HepG2 (cell line): ENCODE measurements at regions not wholly inside any gene's neighbourhood (a gene's known extent, or its start where the extent isn't known, plus 50 kb on each side); places are given as distances from the start of the nearest gene placed in this dataset.

ENCODE experiments used
- ATAC-seq: fragments of 200-7000 bp; cut with Tn5 transposase; 3 replicates; pipeline ENCODE4 v1.9.1; 2020; ENCODE audit warnings: mild to moderate bottlenecking, moderate library complexity
- BruUV-seq: library from RNA; stranded (reverse); fragments of 400-500 nt; replicated peaks from 2 replicates; lab custom pipeline; 2021; lab: Mats Ljungman, UMichigan
- CTCF ChIA-PET: fragments of 300-600 bp; formaldehyde crosslinking; extraction: SDS; loops from one replicate; lab custom pipeline; 2021; ENCODE audit warnings: low total read pairs, inconsistent platforms, low intra/inter-chr PET ratio; lab: Yijun Ruan, JAX
- POLR2A ChIA-PET: fragments of 350-600 bp; sonication (Branson Sonifier 250); formaldehyde crosslinking; loops from one replicate; lab custom pipeline; 2020; ENCODE audit warnings: antibody characterized with exemption, inconsistent platforms; lab: Yijun Ruan, JAX
- DNase-seq: peaks from one replicate; pipeline ENCODE4 v3.0.0-alpha.2; 2015; ENCODE audit warnings: low spot score
- FAIRE-seq: peaks from 3 replicates; lab custom pipeline; 2011; peaks lifted over from hg19 to GRCh38; lab: Jason Lieb, UNC
- H2AFZ ChIP-seq: one replicate; pipeline ENCODE4 v1.6.1; 2011; ENCODE audit warnings: low read length, inconsistent platforms
- H3K27ac ChIP-seq: fragments of 300-600 bp; 3 replicates; pipeline ENCODE4 v1.8.0; 2011; ENCODE audit warnings: mixed run types, mild to moderate bottlenecking, mixed read lengths, low read length, inconsistent platforms; ENCODE audit not compliant: insufficient read depth; ENCODE audit errors: extremely low read length
- H3K27me3 ChIP-seq, 2 experiments: fragments of 200-600 bp in 1 of 2; 2 replicates in 1 of 2; 3 replicates in 1 of 2; pipeline versions ENCODE4 v1.6.0 to v1.8.0; 2011; ENCODE audit warnings: low read length in 2 of 2, mild to moderate bottlenecking in 2 of 2, moderate library complexity in 2 of 2, inconsistent platforms in 1 of 2; ENCODE audit not compliant: insufficient read depth in 2 of 2, control insufficient read depth in 1 of 2
- H3K36me3 ChIP-seq, 2 experiments: fragments of 200-600 bp in 1 of 2; replicated peaks in 1 of 2; 2 replicates in 1 of 2; 3 replicates in 1 of 2; pipeline versions ENCODE4 v1.5.1 to v1.8.0; 2011; ENCODE audit warnings: low read length in 2 of 2, inconsistent platforms in 1 of 2; ENCODE audit not compliant: insufficient read depth in 2 of 2, control insufficient read depth in 1 of 2
- H3K4me1 ChIP-seq: 2 replicates; pipeline ENCODE4 v1.5.1; 2012; ENCODE audit warnings: low read length, inconsistent platforms; ENCODE audit not compliant: insufficient read depth
- H3K4me2 ChIP-seq: 2 replicates; pipeline ENCODE4 v1.6.0; 2011; ENCODE audit warnings: low read depth, low read length, inconsistent platforms
- H3K4me3 ChIP-seq, 3 experiments: fragments of 200-600 bp in 1 of 3; sonication (generic), shearing (Covaris generic) in 1 of 3; replicated peaks in 1 of 3; 2 replicates each; pipeline ENCODE4 v1.5.1; 2011 to 2016; ENCODE audit warnings: low read length in 3 of 3, inconsistent platforms in 2 of 3, low read depth in 2 of 3, mild to moderate bottlenecking in 2 of 3, control low read depth in 1 of 3, mixed read lengths in 1 of 3; ENCODE audit not compliant: insufficient read depth in 1 of 3
- H3K79me2 ChIP-seq: one replicate; pipeline ENCODE4 v1.6.1; 2011; ENCODE audit warnings: low read length, inconsistent platforms; ENCODE audit not compliant: insufficient read depth
- H3K9ac ChIP-seq: 2 replicates; pipeline ENCODE4 v1.6.0; 2011; ENCODE audit warnings: mild to moderate bottlenecking, low read depth, low read length, inconsistent platforms; ENCODE audit not compliant: insufficient read depth
- H3K9me3 ChIP-seq: 2 replicates; pipeline ENCODE4 v1.5.1; 2012; ENCODE audit warnings: mild to moderate bottlenecking, low read length
- H4K20me1 ChIP-seq: 2 replicates; pipeline ENCODE4 v1.6.0; 2011; ENCODE audit warnings: inconsistent platforms, mild to moderate bottlenecking, low read length, moderate library complexity; ENCODE audit not compliant: insufficient read depth
- HES4 ChIP-seq: sonication (generic); formaldehyde crosslinking; IDR thresholded peaks from 2 replicates; pipeline ENCODE4 v1.9.0; 2021; ENCODE audit warnings: mild to moderate bottlenecking, missing genetic modification reagents, borderline replicate concordance
- JDP2 ChIP-seq: sonication (generic); formaldehyde crosslinking; IDR thresholded peaks from 2 replicates; pipeline ENCODE4 v1.8.1; 2022; ENCODE audit warnings: missing genetic modification reagents, borderline replicate concordance
- MEF2D ChIP-seq: sonication (generic); formaldehyde crosslinking; IDR thresholded peaks from 2 replicates; pipeline ENCODE4 v1.5.1; 2020; ENCODE audit warnings: mild to moderate bottlenecking, missing genetic modification reagents
- ZBTB38 ChIP-seq: sonication (generic); formaldehyde crosslinking; IDR thresholded peaks from 2 replicates; pipeline ENCODE4 v1.5.1; 2020; ENCODE audit warnings: mild to moderate bottlenecking, missing genetic modification reagents
- ZNF513 ChIP-seq: sonication (generic); formaldehyde crosslinking; conservative IDR thresholded peaks from 2 replicates; pipeline ENCODE4 v1.5.0; 2020; ENCODE audit warnings: missing genetic modification reagents
- WGBS: methylation state at CpG from one replicate; pipeline ENCODE4 v1.1.6; 2017; ENCODE audit warnings: low lambda C conversion rate; 5-methylcytosine and 5-hydroxymethylcytosine counted together
- in situ Hi-C: cut with HindIII; loops from 2 replicates; pipeline ENCODE4 v1.10.0; 2017; ENCODE audit warnings: low pct_unique_long_range_greater_than_20kb; ENCODE audit not compliant: extremely low pct_ligation_motif_present
- intact Hi-C: fragments of 100-400 bp; cut with micrococcal nuclease; formaldehyde crosslinking; loops from one replicate; pipeline ENCODE4 v1.10.0; 2022; ENCODE audit not compliant: unreplicated experiment
- TF ChIP-seq, protein P1 (sequence below): fragments of 450-650 bp; IDR thresholded peaks from 2 replicates; pipeline ENCODE4 v1.6.1; 2017; ENCODE audit warnings: mild to moderate bottlenecking
- TF ChIP-seq, protein P2 (sequence below): sonication (generic); formaldehyde crosslinking; IDR thresholded peaks from 2 replicates; pipeline ENCODE4 v1.8.0; 2023; ENCODE audit warnings: mild to moderate bottlenecking, missing genetic modification reagents
- TF ChIP-seq, protein P3 (sequence below): sonication (generic); formaldehyde crosslinking; IDR thresholded peaks from 2 replicates; pipeline ENCODE4 v1.4.0; 2020; ENCODE audit warnings: missing genetic modification reagents, borderline replicate concordance

DNA sequence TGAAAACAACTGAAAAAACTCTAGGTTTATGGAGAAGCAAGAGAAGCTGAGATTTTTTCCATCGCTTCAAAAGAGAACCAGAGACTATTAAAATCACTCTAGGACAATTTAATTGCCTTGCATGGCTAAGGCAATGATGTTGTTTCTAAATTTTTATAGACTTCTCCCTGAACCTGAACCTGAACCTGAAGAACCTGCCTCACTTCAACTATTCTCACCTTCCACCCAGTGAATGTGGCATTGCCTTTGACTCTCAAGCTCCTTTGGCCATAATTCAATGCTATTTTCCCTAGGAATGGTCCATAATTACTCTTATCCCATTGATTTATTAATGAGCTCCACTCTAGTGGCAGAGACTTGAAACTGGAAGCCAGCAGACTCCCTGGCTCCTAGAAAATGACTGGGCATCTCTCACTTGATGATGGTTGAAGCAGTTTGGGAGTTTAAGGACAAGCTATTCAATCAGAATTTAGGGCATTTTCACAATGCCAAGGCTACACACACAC lies 303.8 kb upstream of the UBE2E3 start (continued):
- no peak for TF ChIP-seq ZNF513 (CRISPR knock-in tag)
- TF ChIP-seq ZBTB38 (CRISPR knock-in tag): no peak
- TF ChIP-seq, protein P1, sequence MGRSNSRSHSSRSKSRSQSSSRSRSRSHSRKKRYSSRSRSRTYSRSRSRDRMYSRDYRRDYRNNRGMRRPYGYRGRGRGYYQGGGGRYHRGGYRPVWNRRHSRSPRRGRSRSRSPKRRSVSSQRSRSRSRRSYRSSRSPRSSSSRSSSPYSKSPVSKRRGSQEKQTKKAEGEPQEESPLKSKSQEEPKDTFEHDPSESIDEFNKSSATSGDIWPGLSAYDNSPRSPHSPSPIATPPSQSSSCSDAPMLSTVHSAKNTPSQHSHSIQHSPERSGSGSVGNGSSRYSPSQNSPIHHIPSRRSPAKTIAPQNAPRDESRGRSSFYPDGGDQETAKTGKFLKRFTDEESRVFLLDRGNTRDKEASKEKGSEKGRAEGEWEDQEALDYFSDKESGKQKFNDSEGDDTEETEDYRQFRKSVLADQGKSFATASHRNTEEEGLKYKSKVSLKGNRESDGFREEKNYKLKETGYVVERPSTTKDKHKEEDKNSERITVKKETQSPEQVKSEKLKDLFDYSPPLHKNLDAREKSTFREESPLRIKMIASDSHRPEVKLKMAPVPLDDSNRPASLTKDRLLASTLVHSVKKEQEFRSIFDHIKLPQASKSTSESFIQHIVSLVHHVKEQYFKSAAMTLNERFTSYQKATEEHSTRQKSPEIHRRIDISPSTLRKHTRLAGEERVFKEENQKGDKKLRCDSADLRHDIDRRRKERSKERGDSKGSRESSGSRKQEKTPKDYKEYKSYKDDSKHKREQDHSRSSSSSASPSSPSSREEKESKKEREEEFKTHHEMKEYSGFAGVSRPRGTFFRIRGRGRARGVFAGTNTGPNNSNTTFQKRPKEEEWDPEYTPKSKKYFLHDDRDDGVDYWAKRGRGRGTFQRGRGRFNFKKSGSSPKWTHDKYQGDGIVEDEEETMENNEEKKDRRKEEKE: no peak
- TF ChIP-seq MEF2D: no peak
- no peak for TF ChIP-seq HES4 (CRISPR knock-in tag)

- WGBS: 0% methylated on average over 1 of the region's 1 CpG
- FAIRE-seq (no peak), ATAC-seq (no peak), DNase-seq (no peak)
- Histone ChIP-seq H3K9ac (no peak overlapping the region), H4K20me1 (no peaks in the 10 kb centered on the region), H3K36me3 (no peaks in the 10 kb centered on the region), H2AFZ (no peak overlapping the region), H3K27me3 (no peaks in the 10 kb centered on the region), H3K9me3 (no peaks in the 10 kb centered on the region), H3K27ac (no peak overlapping the region), H3K4me3 (no peak overlapping the region), H3K4me2 (no peak overlapping the region), H3K4me1 (peaks cover 6% of the 10 kb centered on the region; the same call in 1 of the 2 replicates), H3K79me2 (no peaks in the 10 kb centered on the region)
- intact Hi-C loops: no loop called here
- no TSS peak for BruUV-seq
- POLR2A ChIA-PET: no interaction called here
- CTCF ChIA-PET: no interaction called here
- in situ Hi-C loops: no loop called here
- TF ChIP-seq JDP2 (CRISPR knock-in tag): no peak
- TF ChIP-seq, protein P2, sequence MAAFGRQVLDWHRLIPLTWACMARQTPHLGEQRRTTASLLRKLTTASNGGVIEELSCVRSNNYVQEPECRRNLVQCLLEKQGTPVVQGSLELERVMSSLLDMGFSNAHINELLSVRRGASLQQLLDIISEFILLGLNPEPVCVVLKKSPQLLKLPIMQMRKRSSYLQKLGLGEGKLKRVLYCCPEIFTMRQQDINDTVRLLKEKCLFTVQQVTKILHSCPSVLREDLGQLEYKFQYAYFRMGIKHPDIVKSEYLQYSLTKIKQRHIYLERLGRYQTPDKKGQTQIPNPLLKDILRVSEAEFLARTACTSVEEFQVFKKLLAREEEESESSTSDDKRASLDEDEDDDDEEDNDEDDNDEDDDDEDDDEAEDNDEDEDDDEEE: no peak
- TF ChIP-seq, protein P3, sequence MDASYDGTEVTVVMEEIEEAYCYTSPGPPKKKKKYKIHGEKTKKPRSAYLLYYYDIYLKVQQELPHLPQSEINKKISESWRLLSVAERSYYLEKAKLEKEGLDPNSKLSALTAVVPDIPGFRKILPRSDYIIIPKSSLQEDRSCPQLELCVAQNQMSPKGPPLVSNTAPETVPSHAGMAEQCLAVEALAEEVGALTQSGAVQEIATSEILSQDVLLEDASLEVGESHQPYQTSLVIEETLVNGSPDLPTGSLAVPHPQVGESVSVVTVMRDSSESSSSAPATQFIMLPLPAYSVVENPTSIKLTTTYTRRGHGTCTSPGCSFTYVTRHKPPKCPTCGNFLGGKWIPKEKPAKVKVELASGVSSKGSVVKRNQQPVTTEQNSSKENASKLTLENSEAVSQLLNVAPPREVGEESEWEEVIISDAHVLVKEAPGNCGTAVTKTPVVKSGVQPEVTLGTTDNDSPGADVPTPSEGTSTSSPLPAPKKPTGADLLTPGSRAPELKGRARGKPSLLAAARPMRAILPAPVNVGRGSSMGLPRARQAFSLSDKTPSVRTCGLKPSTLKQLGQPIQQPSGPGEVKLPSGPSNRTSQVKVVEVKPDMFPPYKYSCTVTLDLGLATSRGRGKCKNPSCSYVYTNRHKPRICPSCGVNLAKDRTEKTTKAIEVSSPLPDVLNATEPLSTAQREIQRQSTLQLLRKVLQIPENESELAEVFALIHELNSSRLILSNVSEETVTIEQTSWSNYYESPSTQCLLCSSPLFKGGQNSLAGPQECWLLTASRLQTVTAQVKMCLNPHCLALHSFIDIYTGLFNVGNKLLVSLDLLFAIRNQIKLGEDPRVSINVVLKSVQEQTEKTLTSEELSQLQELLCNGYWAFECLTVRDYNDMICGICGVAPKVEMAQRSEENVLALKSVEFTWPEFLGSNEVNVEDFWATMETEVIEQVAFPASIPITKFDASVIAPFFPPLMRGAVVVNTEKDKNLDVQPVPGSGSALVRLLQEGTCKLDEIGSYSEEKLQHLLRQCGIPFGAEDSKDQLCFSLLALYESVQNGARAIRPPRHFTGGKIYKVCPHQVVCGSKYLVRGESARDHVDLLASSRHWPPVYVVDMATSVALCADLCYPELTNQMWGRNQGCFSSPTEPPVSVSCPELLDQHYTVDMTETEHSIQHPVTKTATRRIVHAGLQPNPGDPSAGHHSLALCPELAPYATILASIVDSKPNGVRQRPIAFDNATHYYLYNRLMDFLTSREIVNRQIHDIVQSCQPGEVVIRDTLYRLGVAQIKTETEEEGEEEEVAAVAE (CRISPR knock-in tag): no peak
These were observed 305.2 kb upstream of the UBE2E3 start for GRCh38 chr2:180675170-180675569.
